H1 (cell line): ENCODE measurements at regions not wholly inside any gene's neighbourhood (a gene's known extent, or its start where the extent isn't known, plus 50 kb on each side); places are given as distances from the start of the nearest gene placed in this dataset.

Experiments
- CTCF ChIA-PET: fragments of 300-600 bp; sonication (Branson Sonifier 250); formaldehyde crosslinking; loops from one replicate; lab custom pipeline; 2021; ENCODE audit not compliant: partially characterized antibody; lab: Charles Lee
- POLR2A ChIA-PET: fragments of 300-600 bp; sonication (Branson Sonifier 250); formaldehyde crosslinking; loops from one replicate; lab custom pipeline; 2021; ENCODE audit warnings: inconsistent platforms; ENCODE audit not compliant: partially characterized antibody; lab: Charles Lee
- DNase-seq, 2 experiments: peaks; one replicate each; pipeline versions ENCODE4 v3.0.0 to v3.0.0-alpha.2; 2010 to 2022; ENCODE audit warnings: low spot score in 2 of 2, low read depth in 1 of 2, mixed read lengths in 1 of 2
- FAIRE-seq: peaks from 2 replicates; lab custom pipeline; 2011; peaks lifted over from hg19 to GRCh38; lab: Jason Lieb, UNC
- H2AFZ ChIP-seq: 2 replicates; pipeline ENCODE4 v1.8.1; 2012; ENCODE audit warnings: low read length, inconsistent platforms
- H2AK5ac ChIP-seq: 2 replicates; pipeline ENCODE4 v1.6.1; 2013; ENCODE audit warnings: low read depth, low read length
- H2BK120ac ChIP-seq: replicated peaks from 2 replicates; pipeline ENCODE3; 2013; ENCODE audit warnings: low read depth, low read length, inconsistent platforms
- H2BK12ac ChIP-seq: 2 replicates; pipeline ENCODE4 v1.6.1; 2013; ENCODE audit warnings: low read depth, low read length
- H2BK15ac ChIP-seq: 2 replicates; pipeline ENCODE4 v1.6.1; 2013; ENCODE audit warnings: low read length
- H2BK20ac ChIP-seq: 2 replicates; pipeline ENCODE4 v1.6.1; 2013; ENCODE audit warnings: low read length
- H2BK5ac ChIP-seq: 2 replicates; pipeline ENCODE4 v1.6.1; 2013; ENCODE audit warnings: low read depth, low read length
- H3K14ac ChIP-seq: 2 replicates; pipeline ENCODE4 v1.6.1; 2013; ENCODE audit warnings: inconsistent platforms; ENCODE audit not compliant: insufficient read length
- H3K18ac ChIP-seq: 2 replicates; pipeline ENCODE4 v1.6.1; 2013; ENCODE audit warnings: low read length; ENCODE audit errors: extremely low read depth
- H3K23ac ChIP-seq: 2 replicates; pipeline ENCODE4 v1.6.1; 2013; ENCODE audit warnings: inconsistent platforms; ENCODE audit not compliant: insufficient read length
- H3K23me2 ChIP-seq: 2 replicates; pipeline ENCODE4 v1.6.1; 2013; ENCODE audit warnings: low read depth, low read length
- H3K27ac ChIP-seq: 2 replicates; pipeline ENCODE4 v1.6.1; 2011; ENCODE audit warnings: low read depth, low read length, inconsistent platforms
- H3K27me3 ChIP-seq, 4 experiments: replicated peaks in 1 of 4; 1 replicate in 1 of 4; 2 replicates in 3 of 4; pipeline versions ENCODE4 v1.6.1 to v1.8.1; 2011 to 2013; ENCODE audit warnings: low read length in 3 of 4, mild to moderate bottlenecking in 3 of 4, inconsistent platforms in 2 of 4, mixed read lengths in 2 of 4, moderate library complexity in 1 of 4; ENCODE audit not compliant: control insufficient read depth in 3 of 4, insufficient read depth in 3 of 4; ENCODE audit errors: extremely low read depth in 1 of 4
- H3K36me3 ChIP-seq, 4 experiments: 2 replicates each; pipeline versions ENCODE4 v1.6.1 to v1.8.1; 2011 to 2013; ENCODE audit warnings: mild to moderate bottlenecking in 4 of 4, low read length in 3 of 4, moderate library complexity in 2 of 4, control low read depth in 1 of 4, inconsistent platforms in 1 of 4; ENCODE audit not compliant: insufficient read depth in 4 of 4, control insufficient read depth in 2 of 4
- H3K4ac ChIP-seq: replicated peaks from 2 replicates; pipeline ENCODE3; 2013; ENCODE audit warnings: low read length, low read depth, mixed read lengths, inconsistent platforms; ENCODE audit not compliant: insufficient read length
- H3K4me1 ChIP-seq, 4 experiments: replicated peaks in 1 of 4; 1 replicate in 1 of 4; 2 replicates in 3 of 4; pipeline versions ENCODE4 v1.6.1 to v1.8.1; 2011 to 2013; ENCODE audit warnings: low read length in 3 of 4, inconsistent platforms in 2 of 4, mixed read lengths in 1 of 4; ENCODE audit not compliant: insufficient read depth in 4 of 4, control insufficient read depth in 3 of 4
- H3K4me2 ChIP-seq, 2 experiments: 2 replicates each; pipeline versions ENCODE4 v1.6.1 to v1.8.1; 2011 to 2013; ENCODE audit warnings: low read depth in 2 of 2, low read length in 2 of 2, control low read depth in 1 of 2, inconsistent platforms in 1 of 2, mild to moderate bottlenecking in 1 of 2; ENCODE audit not compliant: insufficient read depth in 1 of 2
- H3K4me3 ChIP-seq, 4 experiments: fragments of 200-600, 300-600 bp in 1 of 4; sonication (generic), shearing (Covaris generic), sonication (Bioruptor Twin) in 1 of 4; 2 replicates each; pipeline versions ENCODE4 v1.5.1 to v1.8.1; 2011 to 2016; ENCODE audit warnings: low read length in 4 of 4, low read depth in 3 of 4, control low read depth in 2 of 4, inconsistent platforms in 2 of 4, mild to moderate bottlenecking in 2 of 4, mixed read lengths in 1 of 4, moderate library complexity in 1 of 4; ENCODE audit not compliant: insufficient read depth in 2 of 4; ENCODE audit errors: extremely low read depth in 1 of 4
- H3K56ac ChIP-seq: replicated peaks from 2 replicates; pipeline ENCODE3; 2013; ENCODE audit warnings: low read depth, mild to moderate bottlenecking, mixed read lengths, low read length, inconsistent platforms; ENCODE audit not compliant: insufficient read length
- H3K79me1 ChIP-seq: 2 replicates; pipeline ENCODE4 v1.6.1; 2013; ENCODE audit warnings: low read depth, low read length, control low read depth
- H3K79me2 ChIP-seq, 2 experiments: 2 replicates each; pipeline versions ENCODE4 v1.6.1 to v1.8.1; 2012 to 2013; ENCODE audit warnings: low read length in 2 of 2, mild to moderate bottlenecking in 2 of 2, inconsistent platforms in 1 of 2; ENCODE audit not compliant: insufficient read depth in 2 of 2, control insufficient read depth in 1 of 2
- H3K9ac ChIP-seq, 4 experiments: replicated peaks in 1 of 4; 1 replicate in 1 of 4; 2 replicates in 3 of 4; pipeline versions ENCODE4 v1.6.1 to v1.8.1; 2011 to 2013; ENCODE audit warnings: low read depth in 3 of 4, low read length in 3 of 4, control low read depth in 2 of 4, mild to moderate bottlenecking in 2 of 4, moderate library complexity in 2 of 4, inconsistent platforms in 1 of 4; ENCODE audit errors: extremely low read depth in 1 of 4
- H3K9me3 ChIP-seq, 2 experiments: 2 replicates each; pipeline versions ENCODE4 v1.6.1 to v1.8.1; 2012 to 2013; ENCODE audit warnings: mild to moderate bottlenecking in 2 of 2, moderate library complexity in 2 of 2, control low read depth in 1 of 2, inconsistent platforms in 1 of 2, low read depth in 1 of 2, low read length in 1 of 2, mixed read lengths in 1 of 2; ENCODE audit not compliant: insufficient read depth in 2 of 2
- H4K20me1 ChIP-seq, 2 experiments: replicated peaks in 1 of 2; 2 replicates each; pipeline versions ENCODE3 to v1.8.1; 2011 to 2013; ENCODE audit warnings: inconsistent platforms in 2 of 2, low read length in 2 of 2, mild to moderate bottlenecking in 1 of 2; ENCODE audit not compliant: insufficient read depth in 2 of 2, control insufficient read depth in 1 of 2
- H4K5ac ChIP-seq: 2 replicates; pipeline ENCODE4 v1.6.1; 2013; ENCODE audit warnings: low read length, low read depth, mixed read lengths, inconsistent platforms; ENCODE audit not compliant: insufficient read length
- H4K8ac ChIP-seq: 2 replicates; pipeline ENCODE4 v1.8.0; 2013; ENCODE audit warnings: mild to moderate bottlenecking, moderate library complexity, low read length, inconsistent platforms; ENCODE audit not compliant: insufficient read depth; ENCODE audit errors: extremely low read depth
- H4K91ac ChIP-seq: replicated peaks from 2 replicates; pipeline ENCODE3; 2013; ENCODE audit warnings: low read length, mixed read lengths, inconsistent platforms; ENCODE audit not compliant: insufficient read length
- ASH2L ChIP-seq: fragments of 200-600, 300-600 bp; sonication (generic); IDR thresholded peaks from one replicate; pipeline ENCODE4 v1.7.1; 2017; ENCODE audit warnings: low read length
- CBX8 ChIP-seq: fragments of 300-800, 300-1000 bp; sonication (generic); IDR thresholded peaks from 2 replicates; pipeline ENCODE4 v1.7.1; 2016; ENCODE audit warnings: low read depth, low read length, borderline replicate concordance
- CTBP2 ChIP-seq: IDR thresholded peaks from 2 replicates; pipeline ENCODE4 v1.7.0; 2011; ENCODE audit warnings: borderline replicate concordance, mild to moderate bottlenecking, moderate library complexity, mixed read lengths, low read length; ENCODE audit not compliant: insufficient read depth, insufficient read length
- EGR1 ChIP-seq: IDR thresholded peaks from 2 replicates; pipeline ENCODE4 v1.6.1; 2011; ENCODE audit warnings: low read depth, low read length, borderline replicate concordance
- EZH2 ChIP-seq: fragments of 200-600 bp; sonication (generic); IDR thresholded peaks from 2 replicates; pipeline ENCODE4 v1.7.1; 2012; ENCODE audit warnings: low read depth, mild to moderate bottlenecking, moderate library complexity, low read length, inconsistent platforms; ENCODE audit not compliant: severe bottlenecking
- HDAC6 ChIP-seq: IDR thresholded peaks from one replicate; pipeline ENCODE4 v1.7.1; 2012; ENCODE audit warnings: low read depth, mild to moderate bottlenecking, inconsistent platforms, low read length, moderate library complexity
- KDM1A ChIP-seq: fragments of 200-600, 300-600 bp; sonication (generic); IDR thresholded peaks from 2 replicates; pipeline ENCODE4 v1.7.1; 2016; ENCODE audit warnings: mild to moderate bottlenecking, low read length, borderline replicate concordance
- MAFK ChIP-seq: IDR thresholded peaks from 2 replicates; pipeline ENCODE4 v1.6.1; 2012; ENCODE audit warnings: low read depth, mild to moderate bottlenecking, improper control_type of control experiment, low read length
- PHF8 ChIP-seq: fragments of 200-600 bp; sonication (generic); conservative IDR thresholded peaks from 2 replicates; pipeline ENCODE4 v1.7.1; 2012; ENCODE audit warnings: low read depth, mild to moderate bottlenecking, inconsistent platforms, low read length, moderate library complexity
- POLR2A ChIP-seq, 2 experiments: IDR thresholded peaks; 1 replicate in 1 of 2; 2 replicates in 1 of 2; pipeline ENCODE4 v1.6.1; 2011; ENCODE audit warnings: low read depth in 2 of 2, low read length in 2 of 2, mild to moderate bottlenecking in 2 of 2; ENCODE audit errors: control extremely low read depth in 1 of 2
- RBBP5 ChIP-seq: IDR thresholded peaks from 2 replicates; pipeline ENCODE4 v1.7.1; 2012; ENCODE audit warnings: low read depth, mild to moderate bottlenecking, inconsistent platforms, low read length, moderate library complexity, borderline replicate concordance
- SIRT6 ChIP-seq: IDR thresholded peaks from one replicate; pipeline ENCODE4 v1.7.1; 2012; ENCODE audit warnings: low read length, inconsistent platforms
- SIX5 ChIP-seq: IDR thresholded peaks from 2 replicates; pipeline ENCODE4 v1.6.1; 2011; ENCODE audit warnings: mild to moderate bottlenecking, low read depth, low read length
- SP1 ChIP-seq: IDR thresholded peaks from 2 replicates; pipeline ENCODE4 v1.6.1; 2011; ENCODE audit warnings: low read depth, low read length
- SRF ChIP-seq: IDR thresholded peaks from 2 replicates; pipeline ENCODE4 v1.6.1; 2011; ENCODE audit warnings: mild to moderate bottlenecking, low read depth, low read length, moderate library complexity
- WGBS, 2 experiments: shearing (Covaris generic) in 1 of 2; methylation state at CpG; one replicate each; pipeline versions ENCODE4 v1.1.6 to v1.1.7; 2013 to 2015; ENCODE audit warnings: low lambda C conversion rate in 2 of 2, mixed read lengths in 2 of 2, inconsistent platforms in 1 of 2, low coverage in 1 of 2, missing lambda C conversion rate in 1 of 2; ENCODE audit not compliant: insufficient replicate concordance in 2 of 2, insufficient coverage in 1 of 2, insufficient read length in 1 of 2; ENCODE audit errors: extremely low coverage in 1 of 2, missing lambda C conversion rate in 1 of 2; 5-methylcytosine and 5-hydroxymethylcytosine counted together

- H3K18ac ChIP-seq: no peak overlapping the region
- no peak for FAIRE-seq
- no peak overlapping the region for H3K56ac ChIP-seq
- no peaks in the 10 kb centered on the region for H3K79me2 ChIP-seq
- no peak overlapping the region for H2BK20ac ChIP-seq
- no peak overlapping the region for H4K5ac ChIP-seq
- H3K4me2 ChIP-seq: no peak overlapping the region
- no peaks in the 10 kb centered on the region for H3K9me3 ChIP-seq
- WGBS, 2 experiments: 92% methylated on average over 21 of the region's 21 CpGs; no CpG with 5 or more reads in 1 of the 2 experiments
- H3K14ac ChIP-seq: no peak overlapping the region
- H2BK12ac ChIP-seq: no peak overlapping the region
- H3K23me2 ChIP-seq: no peaks in the 10 kb centered on the region
- no peaks in the 10 kb centered on the region for H4K20me1 ChIP-seq
- no peaks in the 10 kb centered on the region; a peak in 1 of 7 replicates for H3K4me1 ChIP-seq
- no peak overlapping the region for H3K4me3 ChIP-seq
- no peak overlapping the region for H3K4ac ChIP-seq
- H2BK15ac ChIP-seq: no peak overlapping the region
- no peak overlapping the region for H3K23ac ChIP-seq
- H2BK120ac ChIP-seq: no peak overlapping the region
- H3K79me1 ChIP-seq: no peaks in the 10 kb centered on the region
- H2AK5ac ChIP-seq: no peak overlapping the region
- no peak overlapping the region for H2BK5ac ChIP-seq
- no peak overlapping the region for H3K9ac ChIP-seq
- H4K8ac ChIP-seq: no peak overlapping the region; the same call in 1 of the 2 replicates
- no peak overlapping the region for H3K27ac ChIP-seq
- no peak overlapping the region for H2AFZ ChIP-seq
- CTCF ChIA-PET: no interaction called here
- no peak overlapping the region for H4K91ac ChIP-seq
- no peaks in the 10 kb centered on the region for H3K36me3 ChIP-seq
- H3K27me3 ChIP-seq: no peaks in the 10 kb centered on the region
- no peak for DNase-seq
- POLR2A ChIA-PET: no interaction called here
- TF ChIP-seq EZH2 (no peak), HDAC6 (no peak), MAFK (no peak), EGR1 (no peak), RBBP5 (no peak), SP1 (no peak), POLR2A (IDR thresholded peaks at IDR 0.05; ENCODE audit: control extremely low read depth in 1 of 2, low read depth in 2 of 2, low read length in 2 of 2) (no peak), PHF8 (no peak), ASH2L (no peak), CBX8 (no peak), SIX5 (no peak), SIRT6 (no peak), SRF (no peak), KDM1A (no peak), CTBP2 (no peak)
These were observed 317.0 kb downstream of the GLRX3 start for GRCh38 chr10:130453036-130453720.
